Liver (tissue), 3 donors: ENCODE measurements at regions not wholly inside any gene's neighbourhood (a gene's known extent, or its start where the extent isn't known, plus 50 kb on each side); places are given as distances from the start of the nearest gene placed in this dataset.

Experiments used
- CTCF ChIP-seq: fragments of 150-350 bp; IDR thresholded peaks from 2 replicates; pipeline ENCODE4 v1.5.1; 2017; ENCODE audit warnings: improper control_type of control experiment, low read depth, low read length; ENCODE audit not compliant: missing input control
- EGR1 ChIP-seq, 2 donors: IDR thresholded peaks; 2 replicates each; pipeline ENCODE4 v1.6.1; 2016 to 2018; ENCODE audit warnings: antibody characterized with exemption in 2 of 2, low read depth in 2 of 2
- FOXA1 ChIP-seq: IDR thresholded peaks from 2 replicates; pipeline ENCODE4 v1.6.1; 2016; ENCODE audit warnings: antibody characterized with exemption
- FOXA2 ChIP-seq: IDR thresholded peaks from 2 replicates; pipeline ENCODE4 v1.6.1; 2016; ENCODE audit warnings: antibody characterized with exemption
- GABPA ChIP-seq, 2 donors: IDR thresholded peaks in 1 of 2; conservative IDR thresholded peaks in 1 of 2; 2 replicates each; pipeline ENCODE4 v1.6.1; 2016; ENCODE audit warnings: antibody characterized with exemption in 2 of 2, mild to moderate bottlenecking in 1 of 2, moderate library complexity in 1 of 2
- RAD21 ChIP-seq, 2 donors: IDR thresholded peaks; 2 replicates each; pipeline ENCODE4 v1.6.1; 2016; ENCODE audit warnings: antibody characterized with exemption in 2 of 2, mild to moderate bottlenecking in 2 of 2
- REST ChIP-seq: IDR thresholded peaks from 2 replicates; pipeline ENCODE4 v1.6.1; 2016; ENCODE audit warnings: antibody characterized with exemption, mild to moderate bottlenecking
- RXRA ChIP-seq, 2 donors: IDR thresholded peaks; 2 replicates each; pipeline ENCODE4 v1.6.1; 2017 to 2018; ENCODE audit warnings: antibody characterized with exemption in 2 of 2, mild to moderate bottlenecking in 1 of 2
- TAF1 ChIP-seq: conservative IDR thresholded peaks from 2 replicates; pipeline ENCODE4 v1.6.1; 2016; ENCODE audit warnings: antibody characterized with exemption, mild to moderate bottlenecking
- ZBTB33 ChIP-seq: IDR thresholded peaks from 2 replicates; pipeline ENCODE4 v1.6.1; 2016; ENCODE audit warnings: antibody characterized with exemption
- donor health status: healthy.
- donor health status: healthy.

- TF ChIP-seq CTCF (no peak), EGR1 (IDR thresholded peaks at IDR 0.05; ENCODE audit: low read depth in 2 of 2) (no peak), FOXA1 (no peak), RXRA (IDR thresholded peaks at IDR 0.05) (no peak), FOXA2 (no peak), REST (no peak), RAD21 (IDR thresholded peaks at IDR 0.05) (no peak), TAF1 (no peak), ZBTB33 (no peak), GABPA (IDR thresholded peaks at IDR 0.05 in 1 of 2, conservative IDR thresholded peaks at IDR 0.05 in 1 of 2) (no peak)
Measured at GRCh38 chr10:121322046-121322445, 276.2 kb downstream of the FGFR2 start.
